Endothelial cell of umbilical vein (primary cell): ENCODE measurements at regions not wholly inside any gene's neighbourhood (a gene's known extent, or its start where the extent isn't known, plus 50 kb on each side); places are given as distances from the start of the nearest gene placed in this dataset.

ENCODE experiments used
- BruUV-seq: library from RNA; stranded (reverse); fragments of 400-500 nt; replicated peaks from 2 replicates; lab custom pipeline; 2021; lab: Mats Ljungman, UMichigan
- CTCF ChIA-PET: fragments of 300-600, 350-600 bp; sonication (Branson Sonifier 250); formaldehyde crosslinking; loops from one replicate; lab custom pipeline; 2021; ENCODE audit warnings: antibody characterized with exemption, inconsistent platforms; lab: Charles Lee
- POLR2A ChIA-PET: fragments of 300-600, 350-600 bp; sonication (Branson Sonifier 250); formaldehyde crosslinking; loops from one replicate; lab custom pipeline; 2021; ENCODE audit warnings: antibody characterized with exemption, inconsistent platforms; lab: Charles Lee
- DNase-seq: peaks from one replicate; pipeline ENCODE4 v3.0.0-alpha.2; 2011; ENCODE audit warnings: low read depth, low spot score
- FAIRE-seq: peaks from 2 replicates; lab custom pipeline; 2011; peaks lifted over from hg19 to GRCh38; lab: Jason Lieb, UNC
- H2AFZ ChIP-seq: 2 replicates; pipeline ENCODE4 v1.6.0; 2012; ENCODE audit warnings: low read depth, low read length, control low read depth, inconsistent platforms
- H3K27ac ChIP-seq: 2 replicates; pipeline ENCODE4 v1.5.1; 2011; ENCODE audit warnings: low read depth, mild to moderate bottlenecking, control low read depth, low read length, moderate library complexity; ENCODE audit not compliant: insufficient read depth
- H3K27me3 ChIP-seq, 2 experiments: 2 replicates each; pipeline versions ENCODE4 v1.6.0 to v1.6.1; 2011; ENCODE audit warnings: low read length in 2 of 2, mixed read lengths in 1 of 2; ENCODE audit not compliant: control insufficient read depth in 2 of 2, insufficient read depth in 2 of 2
- H3K36me3 ChIP-seq, 2 experiments: 2 replicates in 1 of 2; 3 replicates in 1 of 2; pipeline ENCODE4 v1.5.1; 2011; ENCODE audit warnings: low read length in 2 of 2, mild to moderate bottlenecking in 1 of 2, moderate library complexity in 1 of 2; ENCODE audit not compliant: control insufficient read depth in 2 of 2, insufficient read depth in 2 of 2; ENCODE audit errors: extremely low read depth in 1 of 2
- H3K4me1 ChIP-seq: 3 replicates; pipeline ENCODE4 v1.5.1; 2011; ENCODE audit warnings: mild to moderate bottlenecking, low read length; ENCODE audit not compliant: control insufficient read depth, insufficient read depth; ENCODE audit errors: extremely low read depth
- H3K4me2 ChIP-seq: 2 replicates; pipeline ENCODE4 v1.6.1; 2011; ENCODE audit warnings: low read length, control low read depth, mixed read lengths; ENCODE audit not compliant: insufficient read depth
- H3K4me3 ChIP-seq, 3 experiments: fragments of 200-600 bp in 1 of 3; sonication (generic), shearing (Covaris generic) in 1 of 3; replicated peaks in 1 of 3; 2 replicates each; pipeline ENCODE4 v1.5.1; 2011 to 2016; ENCODE audit warnings: control low read depth in 3 of 3, low read length in 3 of 3, mild to moderate bottlenecking in 2 of 3, inconsistent platforms in 1 of 3, low read depth in 1 of 3, moderate library complexity in 1 of 3; ENCODE audit not compliant: insufficient read depth in 1 of 3
- H3K79me2 ChIP-seq: 2 replicates; pipeline ENCODE4 v1.6.0; 2012; ENCODE audit warnings: low read length, inconsistent platforms; ENCODE audit not compliant: control insufficient read depth, insufficient read depth
- H3K9ac ChIP-seq: replicated peaks from 2 replicates; pipeline ENCODE3; 2011; ENCODE audit warnings: low read length, control low read depth; ENCODE audit not compliant: insufficient read depth; ENCODE audit errors: extremely low read depth
- H3K9me1 ChIP-seq: replicated peaks from 3 replicates; pipeline ENCODE4 v1.6.0; 2011; ENCODE audit warnings: mild to moderate bottlenecking, low read length; ENCODE audit not compliant: control insufficient read depth, insufficient read depth; ENCODE audit errors: extremely low read depth
- H3K9me3 ChIP-seq: replicated peaks from 2 replicates; pipeline ENCODE4 v1.5.1; 2012; ENCODE audit warnings: low read length, inconsistent platforms; ENCODE audit not compliant: control insufficient read depth, insufficient read depth
- H4K20me1 ChIP-seq: replicated peaks from 2 replicates; pipeline ENCODE3; 2011; ENCODE audit warnings: mild to moderate bottlenecking, low read length; ENCODE audit not compliant: control insufficient read depth, insufficient read depth; ENCODE audit errors: extremely low read depth
- CTCF ChIP-seq, 2 donors: IDR thresholded peaks; 1 replicate in 1 of 2; 2 replicates in 1 of 2; pipeline ENCODE4 v1.5.1; 2011; ENCODE audit warnings: low read length in 2 of 2, mild to moderate bottlenecking in 2 of 2, moderate library complexity in 2 of 2, control low read depth in 1 of 2, inconsistent platforms in 1 of 2, low read depth in 1 of 2; ENCODE audit not compliant: insufficient read depth in 1 of 2; ENCODE audit errors: extremely low read depth in 1 of 2
- EZH2 ChIP-seq: IDR thresholded peaks from 2 replicates; pipeline ENCODE4 v1.6.1; 2012; ENCODE audit warnings: borderline replicate concordance, low read depth, mild to moderate bottlenecking, moderate library complexity, low read length, inconsistent platforms; ENCODE audit not compliant: severe bottlenecking
- FOS ChIP-seq: IDR thresholded peaks from 2 replicates; pipeline ENCODE4 v1.6.1; 2011; ENCODE audit warnings: mild to moderate bottlenecking, low read length, moderate library complexity, borderline replicate concordance; ENCODE audit not compliant: insufficient read depth
- GATA2 ChIP-seq: IDR thresholded peaks from 2 replicates; pipeline ENCODE4 v1.7.0; 2011; ENCODE audit warnings: low read depth, mild to moderate bottlenecking, moderate library complexity, mixed read lengths, low read length; ENCODE audit not compliant: insufficient read length, insufficient read depth
- JUN ChIP-seq: IDR thresholded peaks from 2 replicates; pipeline ENCODE4 v1.6.1; 2011; ENCODE audit warnings: borderline replicate concordance, low read depth; ENCODE audit not compliant: insufficient read length, insufficient read depth
- MAX ChIP-seq: IDR thresholded peaks from 2 replicates; pipeline ENCODE4 v1.6.1; 2011; ENCODE audit not compliant: insufficient read depth, insufficient read length
- MYC ChIP-seq: IDR thresholded peaks from one replicate; pipeline ENCODE4 v1.6.1; 2011; ENCODE audit warnings: mild to moderate bottlenecking, low read depth, low read length
- POLR2A ChIP-seq: IDR thresholded peaks from 2 replicates; pipeline ENCODE4 v1.6.1; 2012; ENCODE audit warnings: low read depth, mild to moderate bottlenecking, control low read depth, low read length
- POLR2AphosphoS5 ChIP-seq: IDR thresholded peaks from 2 replicates; pipeline ENCODE4 v1.6.1; 2012; ENCODE audit warnings: low read depth, mild to moderate bottlenecking, control low read depth, low read length, moderate library complexity; ENCODE audit not compliant: insufficient read depth
- dilution Hi-C: fragments of 300-500 bp; cut with MboI; formaldehyde crosslinking; loops from one replicate; pipeline ENCODE4 v1.15.0; 2019; ENCODE audit warnings: low sequenced_read_pairs; ENCODE audit not compliant: extremely low pct_ligation_motif_present
- intact Hi-C: fragments of 100-400 bp; cut with micrococcal nuclease; formaldehyde crosslinking; loops from one replicate; pipeline ENCODE4 v1.10.0; 2022

- DNase-seq (no peak), FAIRE-seq (no peak)
- Histone ChIP-seq H3K36me3 (no peaks in the 10 kb centered on the region), H3K9me1 (no peaks in the 10 kb centered on the region), H4K20me1 (no peaks in the 10 kb centered on the region), H3K9ac (no peak overlapping the region), H3K9me3 (no peaks in the 10 kb centered on the region), H3K79me2 (no peaks in the 10 kb centered on the region), H3K4me3 (no peak overlapping the region), H3K4me2 (no peak overlapping the region), H3K4me1 (no peaks in the 10 kb centered on the region), H3K27ac (no peak overlapping the region), H2AFZ (no peak overlapping the region), H3K27me3 (no peaks in the 10 kb centered on the region)
- POLR2A ChIA-PET = no interaction called here
- BruUV-seq = no TSS peak
- CTCF ChIA-PET = no interaction called here
- TF ChIP-seq EZH2 (no peak), MAX (no peak), CTCF (IDR thresholded peaks at IDR 0.05; ENCODE audit: extremely low read depth in 1 of 2, insufficient read depth in 1 of 2, low read depth in 1 of 2, low read length in 2 of 2) (no peak), POLR2A (no peak), JUN (no peak), MYC (no peak)
- dilution Hi-C loops (no loop called here), intact Hi-C loops (no loop called here)
Observed at GRCh38 chr14:29161593-29161992, 395.0 kb downstream of the FOXG1 start.

- Histone ChIP-seq H4K20me1 (no peaks in the 10 kb centered on the region), H3K4me3 (no peak overlapping the region), H3K27me3 (no peaks in the 10 kb centered on the region), H3K36me3 (no peaks in the 10 kb centered on the region), H3K4me1 (no peaks in the 10 kb centered on the region), H3K4me2 (no peak overlapping the region), H3K9ac (no peak overlapping the region), H3K9me1 (no peaks in the 10 kb centered on the region), H3K79me2 (no peaks in the 10 kb centered on the region), H3K9me3 (no peaks in the 10 kb centered on the region), H3K27ac (no peak overlapping the region), H2AFZ (no peak overlapping the region)
- dilution Hi-C loops (no loop called here), intact Hi-C loops (no loop called here)
- TF ChIP-seq JUN = no peak
- no peak for TF ChIP-seq CTCF (IDR thresholded peaks at IDR 0.05; ENCODE audit: extremely low read depth in 1 of 2, insufficient read depth in 1 of 2, low read depth in 1 of 2, low read length in 2 of 2)
- TF ChIP-seq FOS = no peak
- no peak for TF ChIP-seq MYC
- TF ChIP-seq EZH2 = no peak
- TF ChIP-seq POLR2A = no peak
- TF ChIP-seq POLR2AphosphoS5 = no peak
- no peak for TF ChIP-seq GATA2
- TF ChIP-seq MAX = no peak
- ChIA-PET POLR2A (no interaction called here), CTCF (no interaction called here)
- no peak for DNase-seq
- no peak for FAIRE-seq
- BruUV-seq = no TSS peak
Observed at GRCh38 chr14:29163109-29163508, 396.5 kb downstream of the FOXG1 start.
